ENCODE measurements at regions not wholly inside any gene's neighbourhood (a gene's known extent, or its start where the extent isn't known, plus 50 kb on each side); places are given as distances from the start of the nearest gene placed in this dataset.

GRCh38 chr15:66651913-66652642 lies 50.0 kb upstream of the SMAD6 start:
- no peak overlapping the region for H3K9ac ChIP-seq
- TF ChIP-seq TCF12 (IDR thresholded peaks at IDR 0.05) = no peak
- no peak for TF ChIP-seq USF2 (IDR thresholded peaks at IDR 0.05; ENCODE audit: borderline replicate concordance, low read depth, low read length)
- no peak for TF ChIP-seq RAD21 (IDR thresholded peaks at IDR 0.05; ENCODE audit: low read length)
- TF ChIP-seq GABPA (IDR thresholded peaks at IDR 0.05; ENCODE audit: low read depth) = no peak
- no peak for TF ChIP-seq TEAD4 (IDR thresholded peaks at IDR 0.05; ENCODE audit: borderline replicate concordance, insufficient read depth)
- no peak for TF ChIP-seq ZBTB33 (IDR thresholded peaks at IDR 0.05; ENCODE audit: borderline replicate concordance, low read depth)
- TF ChIP-seq MAX (IDR thresholded peaks at IDR 0.05; ENCODE audit: low read depth) = no peak
- no peak for TF ChIP-seq ELF1 (IDR thresholded peaks at IDR 0.05)
- H4K20me1 ChIP-seq (ENCODE audit: insufficient read depth) = no peaks in the 10 kb centered on the region
- ChIA-PET CTCF (interaction anchor here (1.0 kb wide), 2 partner anchors 16 to 46 kb away, joined by 3 read pairs; no protein-coding TSS in a partner anchor), POLR2A (interaction anchor here (0.6 kb wide), 1 partner anchor 903 kb away, joined by 5 read pairs; no protein-coding TSS in a partner anchor)
- no peak overlapping the region for H2AFZ ChIP-seq (ENCODE audit: low read depth)
- WGBS (ENCODE audit: low lambda C conversion rate) = 77% methylated on average over 4 of the region's 5 CpGs
- H3K4me3 ChIP-seq (ENCODE audit: low read depth in 2 of 2, low read length in 1 of 2) = no peak overlapping the region
- no peak overlapping the region for H3K4me2 ChIP-seq
- H3K27ac ChIP-seq (ENCODE audit: low read depth in 2 of 2, low read length in 1 of 2) = no peak overlapping the region
- H3F3A ChIP-seq (replicated peaks; ENCODE audit: insufficient read depth) = no peaks in the 10 kb centered on the region
- no peaks in the 10 kb centered on the region for H3K27me3 ChIP-seq (ENCODE audit: insufficient read depth)
- no peaks in the 10 kb centered on the region for H3K79me2 ChIP-seq (ENCODE audit: insufficient read depth)
- no peaks in the 10 kb centered on the region for H3K9me2 ChIP-seq
- no peak for DNase-seq
- H3K9me3 ChIP-seq = no peaks in the 10 kb centered on the region
- H3K36me3 ChIP-seq (replicated peaks in 1 of 2; ENCODE audit: control insufficient read depth in 1 of 2, insufficient read depth in 2 of 2, low read length in 1 of 2) = no peaks in the 10 kb centered on the region
- peaks cover 0 to 13% of the 10 kb centered on the region in 2 experiments; a peak in 1 of 4 replicates for H3K4me1 ChIP-seq (ENCODE audit: control insufficient read depth in 1 of 2, insufficient read depth in 2 of 2, low read depth in 1 of 2, low read length in 1 of 2)

All from SK-N-SH (cell line).